HG02973 (cell line): ENCODE measurements at regions not wholly inside any gene's neighbourhood (a gene's known extent, or its start where the extent isn't known, plus 50 kb on each side); places are given as distances from the start of the nearest gene placed in this dataset.
A peak's percentile ranks its signal among the peaks of the same experiment; 100 is the strongest.
"Not testable (repeated sequence)": the region's sequence is repeated elsewhere in the genome, so short reads cannot be mapped to it uniquely, and the experiment has no call there.

Source experiments
- ATAC-seq: cut with Tn5 transposase; IDR thresholded peaks from one replicate; pipeline ENCODE4 v1.9.1; 2021; ENCODE audit warnings: moderate library complexity; ENCODE audit not compliant: unreplicated experiment

DNA sequence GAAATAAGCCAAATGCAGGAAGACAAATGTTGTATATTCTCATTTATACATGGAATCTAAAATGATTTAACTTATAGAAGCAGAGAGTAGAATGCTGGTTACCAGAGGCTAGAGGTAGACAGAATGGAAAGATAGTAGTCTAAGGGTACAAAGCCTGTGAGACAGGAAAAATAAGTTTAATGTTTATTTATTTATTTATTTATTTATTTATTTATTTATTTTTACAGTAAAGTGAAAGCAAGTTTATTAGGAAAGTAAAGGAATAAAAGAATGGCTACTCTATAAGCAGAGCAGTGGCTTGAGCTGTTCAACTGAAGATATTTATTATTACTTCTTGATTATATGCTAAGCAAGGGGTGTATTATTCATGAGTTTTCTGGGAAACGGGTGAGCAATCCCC lies 203.2 kb downstream of the LAS1L start:
- ATAC-seq: no peak

DNA sequence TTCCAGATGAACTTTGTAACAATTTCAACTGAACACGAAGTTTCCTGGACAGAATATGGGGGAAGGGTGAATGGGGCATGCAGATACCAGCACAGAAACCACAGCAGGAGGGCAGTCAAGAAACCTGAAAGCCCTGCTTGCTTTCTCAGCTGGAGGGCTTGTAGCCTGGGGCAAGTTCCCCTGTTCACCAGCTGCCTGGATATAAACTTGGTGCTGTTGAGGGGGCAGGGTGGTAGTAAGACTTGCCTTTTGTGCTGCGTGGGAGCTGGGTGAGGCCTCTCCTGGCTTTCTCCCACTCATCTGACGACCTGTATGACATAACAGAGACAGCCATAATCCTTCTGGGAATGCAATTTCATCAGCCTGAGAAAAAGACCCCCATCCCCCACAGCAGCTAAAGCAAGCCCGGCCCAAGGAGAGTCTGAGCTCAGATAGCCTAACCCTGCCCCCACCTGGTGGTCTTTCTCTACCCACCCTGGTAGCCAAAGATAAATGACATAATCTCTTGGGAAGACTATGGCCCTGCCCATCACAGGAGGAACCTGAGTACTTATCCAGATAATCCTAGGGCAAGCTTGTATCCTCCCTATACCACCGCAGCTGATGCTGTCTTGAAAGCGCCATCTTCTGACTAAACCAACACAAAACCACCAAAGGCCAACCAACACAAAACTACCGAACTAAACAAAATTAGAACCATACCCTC lies 234.3 kb downstream of the LAS1L start:
- no peak for ATAC-seq

DNA sequence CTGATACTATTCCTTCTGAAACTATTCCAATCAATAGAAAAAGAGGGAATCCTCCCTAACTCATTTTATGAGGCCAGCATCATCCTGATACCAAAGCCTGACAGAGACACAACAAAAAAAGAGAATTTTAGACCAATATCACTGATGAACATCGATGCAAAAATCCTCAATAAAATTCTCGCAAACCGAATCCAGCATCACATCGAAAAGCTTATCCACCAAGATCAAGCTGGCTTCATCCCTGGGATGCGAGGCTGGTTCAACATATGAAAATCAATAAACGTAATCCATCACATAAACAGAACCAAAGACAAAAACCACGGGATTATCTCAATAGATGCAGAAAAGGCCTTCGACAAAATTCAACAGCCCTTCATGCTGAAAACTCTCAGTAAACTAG lies 251.7 kb downstream of the LAS1L start:
- ATAC-seq: not testable (repeated sequence)

DNA sequence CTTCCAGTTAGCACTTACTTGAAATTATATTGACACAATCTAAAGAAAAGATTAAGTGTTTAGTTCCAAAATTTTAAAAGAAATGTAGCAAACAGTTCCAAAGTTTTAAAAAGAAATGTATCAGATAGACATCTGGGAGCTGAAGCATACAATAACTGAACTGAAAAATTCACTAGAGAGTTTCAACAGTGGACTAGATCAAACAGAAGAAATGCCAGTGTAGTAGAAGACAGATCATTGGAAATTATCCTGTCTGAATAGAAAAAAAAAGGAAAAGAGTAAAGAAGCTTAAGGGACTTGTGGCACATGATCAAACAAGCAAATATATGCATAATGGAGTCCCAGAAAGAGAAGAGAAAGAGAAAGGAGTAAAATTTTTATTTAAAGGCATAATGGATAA lies 261.4 kb downstream of the LAS1L start:
- no peak for ATAC-seq

DNA sequence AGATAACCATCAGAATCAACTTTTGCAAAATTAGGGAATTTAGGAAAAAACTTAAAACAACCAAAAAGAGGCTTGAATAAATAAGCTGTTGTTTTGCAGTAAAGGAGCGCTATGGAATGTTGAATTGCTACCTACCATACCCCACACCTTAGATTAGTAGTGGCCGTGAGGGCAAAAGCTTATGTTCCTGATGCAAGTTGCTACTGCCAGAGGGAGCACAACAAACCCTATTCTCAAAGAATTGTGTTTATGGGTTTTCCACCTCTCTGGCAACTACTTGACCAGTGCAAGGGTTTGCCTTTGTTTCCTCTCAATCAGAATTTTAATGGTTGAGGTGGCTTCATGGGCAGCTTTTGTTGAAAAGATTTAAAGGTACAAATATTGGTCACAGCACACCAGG lies 268.1 kb downstream of the LAS1L start:
- ATAC-seq: no peak

DNA sequence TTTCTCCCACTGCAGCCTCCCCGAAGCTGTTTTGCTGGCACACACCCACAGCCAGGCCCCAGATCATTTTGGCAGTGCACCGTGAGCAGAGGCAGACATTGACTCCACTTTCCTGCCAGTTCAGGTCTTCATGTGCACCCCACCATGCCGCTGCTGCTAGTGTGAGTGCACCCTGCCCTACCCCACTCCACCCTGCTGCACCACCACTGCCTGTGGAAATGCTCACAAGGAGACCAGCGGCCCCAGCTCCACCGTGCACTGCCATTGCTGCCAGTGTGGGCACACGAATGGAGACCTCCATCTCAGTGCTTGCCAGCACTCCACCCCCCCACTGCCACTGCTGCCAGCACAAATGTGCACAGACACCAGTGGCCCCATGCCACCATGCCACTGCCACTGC lies 277.6 kb upstream of the ZC4H2 start:
- ATAC-seq: no peak

DNA sequence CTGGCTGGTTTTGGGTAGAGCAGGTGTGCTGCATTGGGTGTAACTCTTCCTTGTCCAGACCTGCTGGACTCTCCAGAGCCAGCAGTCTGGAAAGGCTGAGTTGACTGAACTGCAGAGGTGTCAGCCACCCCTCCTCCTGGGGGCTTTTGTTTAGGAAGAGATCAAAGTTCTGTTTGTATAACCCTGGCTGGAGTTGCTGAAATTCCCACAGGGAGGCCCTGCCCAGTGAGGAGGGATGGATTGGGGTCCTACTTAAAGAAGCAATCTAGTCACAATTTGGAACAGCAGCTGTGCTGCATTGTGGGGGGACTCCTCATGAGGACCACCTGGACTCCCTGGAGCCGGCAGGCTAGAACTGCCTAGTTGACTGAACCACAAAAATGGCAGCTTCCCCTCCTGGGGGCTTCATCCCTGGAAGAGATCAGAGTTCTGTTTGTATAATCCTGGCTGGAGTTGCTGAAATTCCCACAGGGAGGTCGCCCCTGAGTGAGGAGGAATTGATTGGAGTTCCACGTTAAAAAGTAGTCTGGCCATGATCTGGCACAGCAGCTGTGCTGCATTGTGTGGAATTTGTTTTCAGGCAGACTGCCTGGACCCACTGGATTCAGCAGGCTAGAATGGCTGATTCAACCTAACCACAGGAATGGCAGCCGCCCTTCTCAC lies 264.9 kb upstream of the ZC4H2 start:
- no peak for ATAC-seq

DNA sequence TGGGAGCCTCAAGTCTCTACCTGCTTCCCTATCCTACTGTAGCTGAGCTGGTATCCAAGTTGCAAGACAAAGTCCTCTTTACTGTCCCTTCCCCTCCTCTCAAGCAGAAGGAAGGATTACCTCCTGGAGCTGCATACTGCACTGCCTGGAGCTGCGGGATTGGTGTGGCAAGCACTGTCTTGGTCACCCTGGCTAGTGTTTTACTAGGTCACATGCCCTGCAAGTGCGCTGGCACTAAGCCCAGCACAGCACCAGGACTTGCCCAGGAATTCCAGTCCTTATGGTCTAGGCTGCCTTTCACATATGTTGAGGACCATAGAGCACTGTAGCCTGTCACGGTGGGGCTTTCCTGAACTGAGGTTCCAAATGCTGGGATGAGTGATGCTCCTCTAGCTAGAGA lies 227.3 kb upstream of the ZC4H2 start:
- no peak for ATAC-seq

DNA sequence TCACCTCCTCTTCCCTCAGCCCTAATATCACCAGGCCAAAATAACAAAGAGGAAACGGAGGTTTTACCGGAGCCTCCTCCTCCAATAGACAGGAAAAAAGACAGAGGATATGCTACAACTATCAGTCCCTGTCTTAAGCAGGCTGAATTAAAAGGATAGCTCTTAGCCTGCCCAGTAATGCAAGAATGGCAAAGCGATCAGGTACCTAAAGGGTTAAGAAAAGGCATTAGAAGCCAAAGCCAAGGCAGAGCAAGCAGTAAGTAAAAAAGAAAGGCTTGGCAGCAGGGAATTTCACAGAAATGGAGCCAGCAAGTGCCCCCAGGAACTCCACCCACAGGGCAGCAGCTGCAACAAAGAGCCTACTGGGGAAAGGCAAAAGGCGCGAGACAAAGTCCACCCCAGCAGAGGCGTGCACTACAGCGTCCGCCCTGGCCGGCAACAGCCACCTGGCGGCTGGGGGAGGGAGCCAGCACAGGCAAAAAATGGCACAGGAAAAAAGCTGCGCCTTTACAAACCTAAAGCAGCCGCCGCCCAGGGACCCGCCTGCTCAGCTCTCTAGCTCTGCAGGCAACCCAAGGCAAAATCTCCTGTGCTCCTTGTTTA lies 220.6 kb upstream of the ZC4H2 start:
- ATAC-seq: no peak

DNA sequence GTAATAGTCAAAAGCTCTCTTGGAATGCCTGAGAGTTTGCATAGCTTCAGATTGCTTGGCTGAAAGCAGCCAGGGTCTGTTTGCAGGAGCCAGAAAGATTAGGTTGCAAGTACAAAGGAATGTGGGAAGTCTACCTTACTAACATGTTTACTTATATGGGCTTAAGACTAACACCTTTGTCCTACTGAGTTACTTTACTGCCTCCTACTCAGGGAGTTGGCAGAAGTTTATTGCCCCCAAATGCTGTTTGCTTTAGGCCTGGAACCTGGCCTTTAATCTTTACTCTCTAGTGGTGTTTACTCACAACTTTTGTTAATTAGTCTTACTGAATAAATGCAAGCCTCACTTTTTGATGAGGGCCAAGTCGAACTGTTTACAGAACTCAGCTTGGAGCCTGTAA lies 219.4 kb upstream of the ZC4H2 start:
- no peak for ATAC-seq

DNA sequence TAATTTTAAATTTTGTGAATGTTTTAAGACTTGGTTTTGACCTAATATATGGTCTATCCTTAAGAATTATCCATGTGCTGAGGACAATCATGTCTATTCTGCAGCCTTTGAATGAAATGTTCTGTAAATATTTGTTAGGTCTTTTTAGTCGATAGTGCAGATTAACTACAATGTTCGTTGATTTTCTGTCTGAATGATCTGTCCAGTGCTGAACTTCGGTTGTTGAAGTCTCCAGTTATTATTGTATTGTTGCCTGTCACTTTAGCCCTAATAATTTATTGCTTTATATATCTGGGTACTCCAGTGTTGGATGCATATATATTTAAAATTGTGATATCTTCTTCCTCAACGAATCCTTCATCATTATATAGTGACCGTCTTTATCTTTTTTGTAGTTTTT lies 218.3 kb upstream of the ZC4H2 start:
- ATAC-seq: no peak

DNA sequence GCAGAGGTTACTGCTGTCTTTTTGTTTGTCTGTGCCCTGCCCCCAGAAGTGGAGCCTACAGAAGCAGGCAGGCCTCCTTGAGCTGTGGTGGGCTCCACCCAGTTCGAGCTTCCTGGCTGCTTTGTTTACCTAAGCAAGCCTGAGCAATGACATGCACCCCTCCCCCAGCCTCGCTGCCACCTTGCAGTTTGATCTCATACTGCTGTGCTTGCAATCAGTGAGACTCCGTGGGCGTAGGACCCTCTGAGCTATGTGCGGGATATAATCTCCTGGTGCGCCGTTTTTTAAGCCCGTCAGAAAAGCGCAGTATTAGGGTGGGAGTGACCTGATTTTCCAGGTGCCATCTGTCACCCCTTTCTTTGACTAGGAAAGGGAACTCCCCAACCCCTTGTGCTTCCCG lies 187.1 kb upstream of the ZC4H2 start:
- not testable (repeated sequence) for ATAC-seq

DNA sequence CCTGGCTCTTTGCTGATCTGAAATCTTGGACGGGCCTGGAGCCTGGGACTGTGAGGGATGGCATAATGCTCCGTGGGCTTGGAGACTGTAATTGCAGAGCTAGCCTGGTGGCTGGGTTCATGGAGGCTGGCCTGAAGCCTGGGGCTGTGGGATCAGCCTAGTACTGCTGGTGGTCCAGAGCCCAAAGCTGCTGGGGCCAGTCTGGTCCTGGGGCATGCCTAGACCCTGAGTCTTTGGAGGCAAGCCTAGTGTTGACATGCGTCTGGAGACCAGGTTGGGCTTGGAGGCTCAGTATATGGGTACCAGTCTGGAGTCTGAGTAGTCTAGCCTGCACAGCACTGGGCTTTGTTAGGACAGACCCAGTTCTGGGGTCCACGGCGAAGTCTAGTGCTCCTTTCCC lies 172.0 kb upstream of the ZC4H2 start:
- ATAC-seq: no peak

DNA sequence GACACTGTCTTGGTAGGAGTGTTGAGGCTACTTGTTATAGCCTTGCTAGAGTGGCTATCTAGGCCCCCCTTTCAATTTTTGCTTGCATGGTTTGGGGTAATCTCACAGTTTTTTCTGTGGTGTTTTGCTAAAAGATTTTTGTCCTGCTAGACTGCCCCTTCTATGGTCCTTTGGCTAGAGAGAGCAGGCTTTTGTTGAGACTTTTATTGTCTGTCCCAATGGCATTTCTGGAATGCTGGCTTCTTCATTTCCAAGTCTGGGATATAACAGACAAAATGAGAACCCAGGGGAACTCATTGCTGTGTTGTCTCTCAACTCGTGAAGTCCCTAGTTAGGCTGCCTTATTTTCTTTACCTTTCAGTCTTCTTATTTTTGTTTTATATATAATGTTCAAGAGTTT lies 160.2 kb upstream of the ZC4H2 start:
- ATAC-seq: no peak

DNA sequence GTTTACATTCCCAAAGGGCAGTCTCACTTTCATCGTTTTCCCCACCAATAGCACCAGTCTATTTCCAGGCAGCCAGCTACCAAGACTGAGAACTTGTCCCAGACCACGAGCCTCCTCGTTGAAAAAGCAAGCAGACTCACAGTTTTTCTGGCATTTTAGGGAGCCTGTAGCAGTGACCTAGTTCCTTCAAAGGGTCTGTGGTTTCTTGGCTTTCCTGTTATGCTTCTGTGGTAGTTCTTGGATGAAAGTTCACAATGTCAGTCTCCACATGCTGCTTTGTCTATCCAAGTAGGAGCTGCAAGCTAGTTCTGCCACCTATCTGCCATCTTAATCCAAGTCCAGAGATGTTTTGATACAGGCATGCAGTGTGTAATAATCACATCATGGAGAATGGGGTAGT lies 151.6 kb upstream of the ZC4H2 start:
- no peak for ATAC-seq

DNA sequence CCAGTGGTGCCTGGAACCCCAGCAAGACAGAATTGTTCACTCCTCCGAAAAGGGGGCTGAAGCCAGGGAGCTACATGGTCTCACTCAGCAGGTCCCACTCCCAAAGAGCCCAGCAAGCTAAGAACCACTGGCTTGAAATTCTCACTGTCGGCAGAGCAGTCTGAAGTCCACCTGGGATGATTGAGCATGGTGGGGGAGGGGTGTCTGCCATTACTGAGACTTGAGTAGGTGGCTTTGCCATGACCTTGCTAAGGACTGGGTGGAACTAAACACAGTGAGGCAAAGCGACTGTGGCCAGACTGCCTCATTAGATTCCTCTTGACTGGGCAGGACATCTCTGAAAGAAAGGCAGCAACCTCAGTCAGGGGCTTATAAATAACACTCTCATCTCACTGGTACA lies 122.6 kb upstream of the ZC4H2 start:
- ATAC-seq: no peak

DNA sequence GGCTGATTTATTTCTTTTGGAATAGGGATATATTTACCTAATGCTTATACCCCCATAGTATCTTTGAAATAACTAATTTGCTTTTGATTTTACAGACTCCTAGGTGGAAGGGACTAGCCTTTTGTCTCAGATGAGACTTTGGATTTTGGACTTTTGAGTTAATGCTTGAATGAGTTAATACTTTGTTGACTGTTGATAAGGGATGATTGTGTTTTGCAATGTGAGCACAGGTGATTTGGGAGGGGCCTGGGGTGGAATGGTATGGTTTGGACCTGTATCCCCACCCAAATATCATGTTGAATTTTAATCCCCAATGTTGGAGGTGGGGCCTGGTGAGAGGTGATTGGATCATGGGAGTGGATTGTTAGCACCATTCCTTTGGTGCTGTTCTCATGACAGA lies 117.4 kb upstream of the ZC4H2 start:
- ATAC-seq: no peak

DNA sequence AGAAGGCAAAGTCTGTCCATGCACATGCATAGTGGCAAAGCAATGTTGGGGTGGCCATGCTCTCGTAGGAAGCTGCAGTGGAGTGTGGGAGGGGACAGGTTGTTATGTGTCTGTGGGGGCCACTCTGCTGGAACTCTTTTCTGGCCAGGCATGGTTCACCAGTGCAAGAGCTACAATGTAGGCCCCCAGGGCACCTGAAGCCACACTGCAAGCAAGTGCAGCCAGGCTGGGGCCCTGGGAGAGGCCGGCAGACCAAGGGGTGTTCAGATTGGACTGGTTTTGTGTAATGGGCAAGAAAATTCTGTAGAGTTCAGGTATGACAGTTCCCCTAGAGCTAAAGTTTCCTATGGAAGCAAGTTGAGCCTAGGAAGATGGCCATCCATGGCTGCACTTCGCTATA lies 97.0 kb upstream of the ZC4H2 start:
- no peak for ATAC-seq

DNA sequence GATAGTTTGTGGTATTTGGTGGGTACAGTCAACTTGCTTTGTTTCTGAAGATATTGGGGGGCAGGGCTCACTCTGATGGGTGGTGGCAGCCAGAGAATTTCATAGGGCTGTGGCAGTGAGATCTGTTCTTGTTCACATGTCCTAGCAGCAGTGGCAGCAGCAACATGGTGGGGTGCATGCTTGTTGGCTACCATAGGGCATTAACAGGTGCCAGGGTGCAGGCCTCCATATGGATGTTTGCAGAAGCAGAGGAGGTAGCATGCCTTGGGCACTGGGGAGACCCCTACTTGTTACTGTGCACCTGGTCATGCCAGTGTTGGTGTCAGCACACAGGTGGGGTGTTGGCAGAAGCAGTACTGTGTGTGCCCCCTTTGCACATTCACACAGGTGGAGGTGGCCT lies 96.3 kb upstream of the ZC4H2 start:
- no peak for ATAC-seq

DNA sequence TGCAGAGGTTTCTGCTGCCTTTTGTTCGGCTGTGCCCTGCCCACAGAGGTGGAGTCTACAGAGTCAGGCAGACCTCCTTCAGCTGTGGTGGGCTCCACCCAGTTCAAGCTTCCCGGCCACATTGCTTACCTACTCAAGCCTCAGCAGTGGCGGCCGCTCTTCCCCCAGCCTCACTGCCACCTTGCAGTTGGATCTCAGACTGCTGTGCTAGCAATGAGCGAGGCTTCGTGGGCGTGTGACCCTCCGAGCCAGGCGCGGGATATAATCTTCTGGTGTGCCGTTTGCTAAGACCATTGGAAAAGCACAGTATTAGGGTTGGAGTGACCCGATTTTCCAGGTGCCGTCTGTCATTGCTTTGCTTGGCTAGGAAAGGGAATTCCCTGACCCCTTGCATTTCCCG lies 82.4 kb upstream of the ZC4H2 start:
- not testable (repeated sequence) for ATAC-seq

DNA sequence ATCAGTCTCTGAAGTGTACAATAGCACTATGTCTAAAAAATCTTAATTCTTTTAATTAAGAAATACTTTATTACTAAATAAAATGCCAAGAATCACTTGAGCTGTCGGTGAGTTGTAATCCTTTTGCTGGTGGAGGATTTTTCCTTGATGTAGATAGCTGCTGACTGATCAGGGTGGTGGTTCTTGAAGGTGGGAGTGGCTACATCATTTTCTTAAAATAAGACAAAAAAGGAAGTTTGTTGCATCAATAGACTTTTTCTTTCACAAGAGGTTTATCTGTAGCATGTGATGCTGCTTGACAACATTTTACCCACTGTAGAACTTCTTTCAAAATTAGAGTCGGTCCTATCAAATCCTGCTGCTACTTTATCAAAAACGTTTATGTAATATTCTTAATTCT lies 68.8 kb upstream of the ZC4H2 start:
- ATAC-seq: no peak

DNA sequence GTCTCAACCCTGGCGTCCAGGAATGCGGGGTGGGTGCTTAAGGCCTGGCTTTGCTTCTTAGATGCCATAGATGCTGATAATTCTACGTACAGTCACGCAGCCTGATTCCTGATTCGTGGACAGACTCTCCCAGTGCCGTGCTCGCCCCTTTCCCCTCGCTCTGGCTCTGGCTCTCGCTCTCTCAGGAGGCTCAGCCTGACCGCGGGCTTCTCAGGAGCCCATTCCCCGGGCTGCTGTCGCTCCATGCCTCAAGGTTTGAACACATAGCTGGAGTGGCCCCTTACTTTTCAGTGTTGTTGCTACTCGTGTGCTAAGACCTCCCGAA lies 59.2 kb upstream of the ZC4H2 start:
- peak; percentile 32 for ATAC-seq
